HG02870 (cell line): ENCODE measurements at regions not wholly inside any gene's neighbourhood (a gene's known extent, or its start where the extent isn't known, plus 50 kb on each side); places are given as distances from the start of the nearest gene placed in this dataset.
"Not testable (repeated sequence)": the region's sequence is repeated elsewhere in the genome, so short reads cannot be mapped to it uniquely, and the experiment has no call there.

Experiments
- ATAC-seq: cut with Tn5 transposase; IDR thresholded peaks from one replicate; pipeline ENCODE4 v1.9.1; 2021; ENCODE audit warnings: mild to moderate bottlenecking, moderate library complexity; ENCODE audit not compliant: unreplicated experiment

GRCh38 chr12:131333621-131334440 lies 377.1 kb upstream of the SFSWAP start:
- no peak for ATAC-seq

- no peak for ATAC-seq
These were observed 376.1 kb upstream of the SFSWAP start for GRCh38 chr12:131334835-131335234.

GRCh38 chr12:131335456-131335855 lies 375.4 kb upstream of the SFSWAP start:
- no peak for ATAC-seq

GRCh38 chr12:131337861-131338260 lies 373.0 kb upstream of the SFSWAP start:
- ATAC-seq = not testable (repeated sequence)

GRCh38 chr12:131340616-131341210 lies 370.2 kb upstream of the SFSWAP start:
- no peak for ATAC-seq

DNA sequence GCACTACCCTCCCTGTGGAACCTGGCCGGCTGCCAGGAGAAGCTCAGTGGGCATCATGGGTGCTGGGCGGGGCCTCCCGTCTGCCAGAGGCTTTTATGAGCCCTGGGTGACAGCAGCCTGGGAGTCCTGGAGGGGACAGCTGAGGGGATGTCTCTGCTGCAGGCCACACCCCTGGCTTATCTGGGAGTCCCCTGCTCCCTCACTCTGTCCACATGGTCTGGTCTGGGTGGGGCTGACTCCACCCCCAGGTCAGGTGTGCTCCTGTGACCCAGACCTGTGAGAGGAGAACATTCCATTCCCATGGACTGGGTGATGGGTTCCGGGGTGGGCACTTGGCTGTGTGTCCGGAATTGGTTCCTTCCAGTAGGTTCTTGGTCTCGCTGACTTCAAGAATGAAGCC lies 369.3 kb upstream of the SFSWAP start:
- not testable (repeated sequence) for ATAC-seq

DNA sequence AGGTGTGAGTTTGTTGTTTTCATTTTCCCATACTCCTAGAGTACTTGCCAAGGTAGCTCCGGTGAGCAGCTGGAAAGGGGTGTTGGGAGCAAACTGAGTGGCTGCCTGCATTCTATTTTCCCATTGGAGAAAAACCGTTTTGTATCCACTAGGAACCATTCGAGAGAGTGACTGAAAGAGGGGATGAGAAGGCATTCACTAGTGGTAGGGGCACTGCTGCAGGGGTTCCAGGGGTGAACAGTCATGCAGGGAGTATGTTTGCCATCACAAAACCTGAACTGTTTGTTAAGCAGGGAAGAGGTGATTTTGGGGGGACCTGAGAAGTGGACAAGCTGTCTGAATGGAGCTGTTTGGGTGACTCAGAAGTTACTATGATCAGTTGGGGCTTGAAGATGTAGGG lies 367.5 kb upstream of the SFSWAP start:
- not testable (repeated sequence) for ATAC-seq

- not testable (repeated sequence) for ATAC-seq
These were observed 366.0 kb upstream of the SFSWAP start for GRCh38 chr12:131344715-131345520.

DNA sequence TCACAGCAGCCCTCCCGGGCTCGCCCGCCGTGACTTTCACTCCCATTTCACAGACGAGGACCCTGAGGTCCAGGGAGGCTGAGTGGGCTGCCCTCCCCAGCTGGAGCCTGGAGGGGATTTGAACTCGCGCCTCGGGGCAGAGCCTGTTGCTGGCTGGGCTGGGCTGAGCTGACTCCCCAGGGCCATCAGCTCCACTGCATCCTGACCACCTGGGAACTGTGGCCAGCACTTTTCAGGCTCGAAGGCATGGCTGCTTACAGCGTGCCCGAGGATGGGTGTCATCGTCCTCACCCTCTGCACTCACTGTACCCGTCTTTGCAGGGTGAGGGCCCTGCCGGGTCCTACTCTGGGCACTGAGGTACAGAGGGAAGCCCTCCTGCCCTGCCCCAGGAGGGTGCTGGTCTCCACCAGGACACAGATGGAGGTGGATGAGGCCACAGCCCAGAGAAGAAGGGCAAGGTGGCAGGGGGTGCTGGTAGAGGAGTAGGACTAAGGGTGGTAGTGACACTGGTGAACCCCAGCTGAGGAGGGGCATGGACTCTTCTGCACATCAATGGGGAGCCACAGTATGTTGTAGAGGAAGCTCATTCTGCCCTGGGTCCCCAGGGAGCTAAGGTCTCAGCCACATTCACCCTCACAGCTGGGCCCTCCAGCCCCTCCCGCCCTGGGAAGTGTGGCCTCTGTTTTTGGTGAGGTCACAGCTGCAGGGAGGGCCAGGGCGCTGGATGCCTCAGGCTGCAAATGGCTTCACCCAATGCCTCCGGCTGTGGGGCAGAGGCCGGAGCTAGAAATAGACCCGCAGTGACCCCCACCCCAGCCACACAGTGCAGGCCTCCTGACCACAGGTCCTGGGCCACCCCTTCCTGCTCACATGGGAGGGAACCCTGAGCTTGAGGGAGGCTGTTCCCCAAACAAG lies 365.1 kb upstream of the SFSWAP start:
- no peak for ATAC-seq

GRCh38 chr12:131346555-131347344 lies 364.1 kb upstream of the SFSWAP start:
- no peak for ATAC-seq

GRCh38 chr12:131347345-131347714 lies 363.6 kb upstream of the SFSWAP start:
- ATAC-seq = no peak

DNA sequence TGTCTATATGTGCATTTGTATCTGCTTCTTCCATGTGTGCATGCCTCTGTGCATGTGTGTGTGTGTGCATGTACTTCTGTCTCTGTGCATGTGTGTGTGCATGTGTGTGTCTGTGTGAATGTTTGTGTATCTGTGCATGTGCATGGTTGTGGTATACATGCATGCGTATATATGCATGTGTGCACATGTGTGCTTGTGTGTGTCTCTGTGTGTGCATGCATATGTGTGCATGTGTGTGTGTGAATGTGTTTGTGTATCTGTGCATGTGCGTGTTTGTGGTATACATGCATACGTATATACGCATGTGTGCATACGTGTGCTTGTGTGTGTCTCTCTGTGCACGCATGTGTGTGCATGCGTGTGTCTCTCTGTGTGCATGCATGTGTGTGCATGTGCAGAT lies 363.2 kb upstream of the SFSWAP start:
- ATAC-seq = no peak

GRCh38 chr12:131348231-131348630 lies 362.7 kb upstream of the SFSWAP start:
- no peak for ATAC-seq

- ATAC-seq = no peak
These were observed 362.2 kb upstream of the SFSWAP start for GRCh38 chr12:131348646-131349045.

- no peak for ATAC-seq
These were observed 361.3 kb upstream of the SFSWAP start for GRCh38 chr12:131349397-131350127.

GRCh38 chr12:131350943-131351318 lies 360.0 kb upstream of the SFSWAP start:
- ATAC-seq = no peak

DNA sequence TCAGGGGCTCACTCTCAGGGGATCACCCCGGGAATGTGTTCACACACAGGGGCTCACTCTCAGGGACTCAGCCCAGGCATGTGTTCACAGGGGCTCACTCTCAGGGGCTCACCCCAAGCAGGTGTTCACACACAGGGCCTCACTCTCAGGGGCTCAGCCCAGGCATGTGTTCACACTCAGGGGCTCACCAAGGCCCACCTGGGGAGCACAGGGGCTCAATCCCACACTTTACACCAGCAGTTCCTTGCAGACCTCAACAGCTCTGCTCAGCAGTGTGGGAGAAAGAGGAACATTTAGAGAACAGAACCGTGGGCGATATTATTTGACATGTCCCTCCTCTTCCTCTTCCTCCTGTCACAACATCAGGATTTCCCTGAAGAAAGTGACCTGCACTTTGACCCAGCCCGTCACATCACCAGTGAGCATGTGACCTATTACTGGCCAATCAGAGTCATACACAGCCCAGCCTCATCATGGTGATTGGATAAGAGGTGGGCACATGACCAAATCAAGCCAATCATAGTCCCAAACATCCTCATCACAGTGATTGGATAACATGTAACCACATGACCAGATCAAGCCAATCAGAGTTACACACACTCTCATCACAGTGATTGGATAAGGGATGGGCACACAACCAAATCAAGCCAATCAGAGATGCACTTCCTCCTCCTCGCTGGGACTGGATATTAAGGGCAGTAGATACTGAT lies 359.4 kb upstream of the SFSWAP start:
- ATAC-seq = no peak

DNA sequence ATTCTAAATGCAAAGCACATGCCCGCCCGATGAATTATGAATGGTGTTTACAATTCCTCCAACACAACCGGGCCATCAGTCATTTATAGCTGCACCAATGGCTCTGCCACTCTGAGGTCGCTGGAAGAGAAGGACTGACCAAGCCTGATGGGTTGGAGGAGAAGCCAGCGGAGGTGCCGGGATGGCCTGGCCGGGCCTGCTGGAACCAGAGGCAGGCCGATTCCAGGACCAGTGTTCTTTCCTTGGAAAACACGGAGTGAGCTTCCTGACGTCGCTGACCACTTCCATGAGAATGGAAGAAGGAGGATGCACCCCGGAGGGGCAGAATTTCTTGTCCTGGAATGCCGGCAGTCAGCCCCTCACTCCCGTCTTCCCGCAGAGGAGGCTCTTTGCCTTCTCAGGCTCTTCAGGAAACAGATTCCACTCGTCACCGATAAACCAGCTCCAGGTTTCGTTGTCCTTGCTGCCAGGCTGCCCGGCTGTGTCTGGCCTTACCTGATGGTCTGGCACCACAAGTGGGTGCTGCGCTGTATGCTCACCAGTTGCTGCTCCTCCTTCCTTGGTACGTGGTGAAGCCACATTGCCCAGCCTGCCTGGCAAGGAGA lies 358.5 kb upstream of the SFSWAP start:
- ATAC-seq = no peak
